HS-27A (cell line): ENCODE measurements at regions not wholly inside any gene's neighbourhood (a gene's known extent, or its start where the extent isn't known, plus 50 kb on each side); places are given as distances from the start of the nearest gene placed in this dataset.

Experiments
- DNase-seq: peaks from one replicate; pipeline ENCODE4 v3.0.0-alpha.2; 2012; ENCODE audit warnings: low read depth, missing footprints

DNA sequence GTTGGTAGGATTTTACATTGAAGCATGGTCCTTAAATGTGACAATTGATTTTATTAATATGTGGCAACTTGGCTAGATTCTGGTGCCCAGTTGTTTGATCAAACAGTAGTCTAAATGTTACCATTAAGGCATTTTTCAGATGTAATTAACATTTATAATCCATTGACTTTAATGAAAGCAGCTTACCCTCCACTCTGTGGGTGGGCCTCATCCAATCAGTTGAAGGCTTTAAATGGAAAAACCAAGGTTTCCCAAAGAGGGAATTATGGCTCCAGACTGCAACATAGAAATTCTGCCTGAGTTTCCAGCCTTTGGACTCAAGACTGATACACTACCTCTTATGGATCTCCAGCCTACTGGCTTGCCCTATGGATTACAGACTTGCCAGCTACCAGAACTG is 1153.2 kb downstream of the BCL11B start:
- no peak for DNase-seq

DNA sequence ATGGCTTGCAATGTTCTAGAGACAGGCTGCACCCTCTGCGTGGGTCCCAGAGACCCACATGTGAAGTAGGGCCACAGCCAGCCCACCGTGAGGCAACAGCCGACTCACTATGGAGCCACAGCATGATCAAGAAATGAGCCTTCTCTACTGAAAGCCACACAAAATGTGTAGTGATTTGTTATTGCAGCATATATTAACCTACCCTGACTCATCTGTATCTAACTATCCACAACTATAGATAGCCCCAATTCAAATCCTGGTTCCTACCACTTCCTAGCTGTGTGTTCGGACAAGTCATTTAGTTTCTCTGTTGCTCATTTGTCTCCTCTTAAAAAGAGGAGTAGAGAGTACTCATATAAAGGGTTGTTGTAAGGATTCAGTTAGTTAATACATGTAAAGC is 1152.3 kb downstream of the BCL11B start:
- no peak for DNase-seq

GRCh38 chr14:98120831-98121464 is 1151.0 kb downstream of the BCL11B start:
- no peak for DNase-seq

DNA sequence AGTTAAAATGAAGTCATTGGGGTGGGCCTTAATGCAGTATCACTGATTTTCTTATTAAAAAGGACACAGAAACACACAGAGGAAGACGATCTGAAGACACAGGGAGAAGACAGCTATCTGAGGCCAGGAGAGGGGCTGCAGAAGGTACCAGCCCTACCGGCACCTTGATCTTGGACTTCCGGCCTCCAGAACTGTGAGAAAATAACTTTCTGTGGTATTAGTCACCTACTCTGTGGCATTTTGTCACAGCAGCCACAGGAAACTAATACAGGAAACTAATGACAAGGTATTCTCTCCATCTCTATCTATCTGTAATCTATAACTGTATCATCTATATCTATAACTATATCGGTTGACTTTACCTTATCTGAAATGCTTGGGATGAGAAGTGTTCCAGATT is 1149.5 kb downstream of the BCL11B start:
- no peak for DNase-seq

GRCh38 chr14:98130691-98131090 is 1141.3 kb downstream of the BCL11B start:
- DNase-seq, result no peak

GRCh38 chr14:98131406-98131805 is 1140.6 kb downstream of the BCL11B start:
- DNase-seq, result no peak

DNA sequence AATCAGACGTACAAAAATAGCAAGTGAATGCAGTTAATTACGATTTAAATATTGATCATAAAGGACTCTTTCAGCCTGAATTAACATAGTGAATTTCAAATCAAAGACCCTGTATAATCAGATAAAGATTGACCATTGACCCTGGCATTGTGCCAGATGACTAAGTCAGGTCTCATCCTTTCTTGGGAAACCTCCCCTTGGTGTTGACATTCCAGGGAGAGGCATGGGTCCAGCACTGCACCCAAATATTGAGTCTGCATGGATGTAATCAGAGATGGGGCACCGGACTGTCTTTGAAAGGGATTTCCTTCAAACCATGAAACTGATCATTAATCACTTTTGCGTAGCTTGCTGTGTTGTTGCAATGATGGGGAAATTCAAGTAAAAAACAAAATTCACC is 1138.2 kb downstream of the BCL11B start:
- no peak for DNase-seq

- DNase-seq, result no peak
These were observed 1135.8 kb downstream of the BCL11B start for GRCh38 chr14:98136012-98136789.

DNA sequence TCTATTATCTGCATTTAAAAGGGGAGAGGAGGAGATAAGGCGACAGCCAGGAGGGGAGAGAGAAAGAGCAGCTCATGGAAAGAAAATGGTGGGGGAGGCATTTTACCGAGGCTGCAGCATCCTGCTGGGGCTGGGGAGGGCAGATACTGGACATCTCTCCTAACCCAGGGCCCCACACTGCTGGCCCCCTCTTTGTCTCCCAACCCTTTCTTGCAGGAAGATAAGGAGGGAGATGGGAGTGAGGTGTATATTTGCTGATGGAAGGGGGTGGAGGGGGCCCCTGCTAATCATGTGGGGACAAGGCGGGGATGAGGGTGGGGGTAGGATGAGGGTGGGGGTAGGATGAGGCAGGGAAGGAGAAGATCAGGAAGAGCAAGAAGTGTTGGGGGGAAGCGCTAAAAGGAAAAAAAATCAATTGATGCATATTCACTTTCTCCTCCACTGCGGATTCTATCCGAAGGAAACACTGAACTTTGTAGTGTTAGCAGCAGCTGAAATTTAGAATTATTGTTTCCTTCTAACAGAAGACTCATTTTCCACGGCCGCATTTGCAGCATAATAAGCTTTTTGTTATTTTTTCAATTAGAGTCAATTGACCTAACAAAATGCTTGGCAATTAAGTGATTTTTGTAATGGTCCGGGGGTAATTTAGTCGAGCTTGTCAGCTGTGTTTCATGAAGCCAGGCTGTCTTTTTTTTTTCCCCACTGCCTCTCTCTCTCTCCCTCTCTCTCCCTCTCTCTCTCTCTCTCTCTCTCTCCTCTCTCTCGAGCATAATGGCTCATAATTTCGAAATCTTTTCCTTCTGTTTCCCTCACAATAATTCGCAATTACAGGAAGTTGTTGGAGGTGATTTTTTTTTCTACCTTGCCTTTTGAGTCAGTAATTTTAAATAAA is 1134.6 kb downstream of the BCL11B start:
- DNase-seq, result no peak

GRCh38 chr14:98138666-98139065 is 1133.3 kb downstream of the BCL11B start:
- DNase-seq, result no peak

GRCh38 chr14:98140862-98141530 is 1131.0 kb downstream of the BCL11B start:
- DNase-seq, result no peak

- DNase-seq, result no peak
These were observed 1128.4 kb downstream of the BCL11B start for GRCh38 chr14:98143566-98143965.

GRCh38 chr14:98144964-98145363 is 1127.0 kb downstream of the BCL11B start:
- no peak for DNase-seq

- no peak for DNase-seq
These were observed 1125.6 kb downstream of the BCL11B start for GRCh38 chr14:98146416-98146815.

- no peak for DNase-seq
These were observed 1117.7 kb downstream of the BCL11B start for GRCh38 chr14:98154254-98154653.

GRCh38 chr14:98156411-98156810 is 1115.6 kb downstream of the BCL11B start:
- DNase-seq, result no peak

DNA sequence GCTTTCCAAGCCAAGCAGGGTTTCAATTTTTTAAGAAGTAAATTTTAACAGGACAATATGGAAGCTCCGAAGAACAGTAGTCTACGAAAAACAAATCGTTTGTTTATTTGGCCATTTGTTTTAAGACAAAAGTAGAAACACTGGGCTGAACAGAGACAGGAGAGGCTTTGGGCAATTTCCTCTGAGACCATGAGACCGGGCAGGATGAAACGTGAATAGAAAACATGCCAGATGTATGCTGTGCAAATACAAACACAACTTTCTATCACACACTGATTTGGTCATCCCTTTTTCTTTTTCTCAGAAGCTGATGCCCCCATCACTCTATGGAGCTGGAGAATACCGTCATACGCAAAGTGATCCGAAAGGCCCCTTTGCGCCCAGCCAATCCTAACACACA is 1111.1 kb downstream of the BCL11B start:
- DNase-seq, result no peak

DNA sequence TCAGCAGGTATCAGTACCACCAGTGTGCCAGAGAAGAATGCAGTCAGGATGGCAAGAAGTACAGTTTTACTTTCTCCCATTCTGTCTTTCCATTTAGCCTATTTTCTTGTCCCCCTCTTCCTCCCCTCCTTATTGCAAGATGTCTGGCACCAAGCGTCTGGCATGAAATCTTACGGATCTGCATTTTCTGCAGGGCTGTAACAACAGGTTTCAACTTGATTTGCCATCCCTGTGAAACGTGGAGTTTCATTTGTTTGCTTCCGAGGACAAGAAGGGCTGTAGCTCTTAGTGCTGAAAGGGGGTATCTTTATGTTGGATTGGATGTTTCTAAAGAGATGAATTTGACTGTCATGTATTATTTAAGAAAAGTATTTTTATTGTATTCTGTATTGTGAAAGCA is 1110.6 kb downstream of the BCL11B start:
- no peak for DNase-seq

DNA sequence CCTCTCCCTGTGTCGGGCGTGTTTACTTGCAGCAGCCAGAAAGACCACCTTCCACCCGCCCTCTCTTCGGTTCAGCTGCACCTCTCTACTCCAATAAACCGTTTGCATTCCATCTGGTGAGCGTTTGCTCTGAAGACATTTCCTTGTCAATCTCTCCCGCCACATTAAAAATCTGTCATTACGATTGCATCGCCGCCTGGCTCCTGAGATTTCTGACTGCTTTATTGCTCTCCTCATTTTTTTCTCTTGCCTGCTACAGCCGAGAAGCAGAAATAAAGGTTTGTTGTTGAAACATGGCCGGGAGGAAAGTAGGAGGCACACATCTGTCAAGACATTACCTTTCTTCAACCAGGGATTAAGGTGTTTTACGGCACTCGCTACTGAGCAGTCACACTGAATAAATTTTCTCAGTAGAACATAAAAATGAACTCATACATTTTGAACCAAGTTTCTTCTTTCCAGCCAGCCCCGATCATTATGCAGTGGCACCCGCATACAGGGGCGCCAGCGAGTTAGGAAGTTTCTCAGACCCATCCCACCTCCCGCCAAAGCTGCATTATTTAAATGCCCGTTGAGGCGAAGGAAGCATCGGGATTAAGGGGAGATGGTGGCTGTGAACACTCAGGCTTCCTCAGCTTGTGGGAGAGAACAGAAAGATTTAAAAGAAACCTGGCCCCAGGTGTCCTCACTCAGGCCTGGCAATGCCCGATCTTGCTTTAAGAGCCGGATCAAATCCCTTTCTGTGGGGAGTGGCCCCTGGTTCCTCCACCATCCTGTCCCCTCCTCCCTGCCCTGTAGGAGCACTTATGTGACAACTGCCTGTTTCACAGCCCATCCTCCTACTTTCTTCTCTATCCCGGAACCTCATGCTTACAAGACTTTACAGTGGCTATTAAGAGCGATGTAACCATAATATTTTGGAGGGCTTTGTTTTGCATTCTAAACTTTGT is 1108.9 kb downstream of the BCL11B start:
- DNase-seq, result no peak

- no peak for DNase-seq
These were observed 1108.1 kb downstream of the BCL11B start for GRCh38 chr14:98163873-98164272.

GRCh38 chr14:98165976-98166375 is 1106.0 kb downstream of the BCL11B start:
- no peak for DNase-seq
